GM19455 (cell line): ENCODE measurements at regions not wholly inside any gene's neighbourhood (a gene's known extent, or its start where the extent isn't known, plus 50 kb on each side); places are given as distances from the start of the nearest gene placed in this dataset.
"Not testable (repeated sequence)": the region's sequence is repeated elsewhere in the genome, so short reads cannot be mapped to it uniquely, and the experiment has no call there.

ENCODE experiments used
- ATAC-seq: cut with Tn5 transposase; IDR thresholded peaks from one replicate; pipeline ENCODE4 v1.9.1; 2021; ENCODE audit not compliant: unreplicated experiment

DNA sequence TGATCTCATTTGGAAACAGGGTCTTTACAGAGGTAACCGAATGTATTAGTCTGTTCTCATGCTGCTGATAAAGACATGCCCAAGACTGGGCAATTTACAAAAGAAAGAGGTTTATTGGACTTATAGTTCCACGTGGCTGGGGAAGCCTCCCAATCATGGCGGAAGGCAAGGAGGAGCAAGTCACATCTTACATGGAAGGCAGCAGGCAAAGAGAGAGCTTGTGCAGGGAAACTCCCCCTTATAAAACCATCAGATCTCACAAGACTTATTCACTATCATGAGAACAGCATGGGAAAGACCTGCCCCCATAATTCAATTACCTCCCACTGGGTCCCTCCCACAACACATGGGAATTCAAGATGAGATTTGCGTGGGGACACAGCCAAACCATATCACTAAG lies 171.8 kb upstream of the ID2 start:
- ATAC-seq, result not testable (repeated sequence)

DNA sequence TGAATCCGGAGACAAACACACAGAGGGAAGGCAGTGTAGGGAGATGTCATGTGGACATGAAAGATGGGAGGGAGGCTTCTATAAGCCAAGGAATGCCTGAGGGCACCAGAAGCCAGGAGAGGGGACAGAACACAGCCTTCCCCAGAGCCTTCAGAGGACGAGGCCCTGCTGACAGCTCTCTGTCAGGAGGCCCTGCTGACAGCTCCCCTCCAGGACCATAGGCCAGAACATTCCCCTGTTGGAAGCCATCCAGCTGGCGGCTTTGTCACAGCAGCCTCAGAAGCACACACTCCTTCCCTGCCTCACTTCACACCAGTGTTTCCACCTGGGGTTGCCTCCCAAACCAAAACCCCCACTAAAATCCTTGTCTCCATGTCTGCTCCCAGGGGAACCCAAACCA lies 171.3 kb upstream of the ID2 start:
- no peak for ATAC-seq

DNA sequence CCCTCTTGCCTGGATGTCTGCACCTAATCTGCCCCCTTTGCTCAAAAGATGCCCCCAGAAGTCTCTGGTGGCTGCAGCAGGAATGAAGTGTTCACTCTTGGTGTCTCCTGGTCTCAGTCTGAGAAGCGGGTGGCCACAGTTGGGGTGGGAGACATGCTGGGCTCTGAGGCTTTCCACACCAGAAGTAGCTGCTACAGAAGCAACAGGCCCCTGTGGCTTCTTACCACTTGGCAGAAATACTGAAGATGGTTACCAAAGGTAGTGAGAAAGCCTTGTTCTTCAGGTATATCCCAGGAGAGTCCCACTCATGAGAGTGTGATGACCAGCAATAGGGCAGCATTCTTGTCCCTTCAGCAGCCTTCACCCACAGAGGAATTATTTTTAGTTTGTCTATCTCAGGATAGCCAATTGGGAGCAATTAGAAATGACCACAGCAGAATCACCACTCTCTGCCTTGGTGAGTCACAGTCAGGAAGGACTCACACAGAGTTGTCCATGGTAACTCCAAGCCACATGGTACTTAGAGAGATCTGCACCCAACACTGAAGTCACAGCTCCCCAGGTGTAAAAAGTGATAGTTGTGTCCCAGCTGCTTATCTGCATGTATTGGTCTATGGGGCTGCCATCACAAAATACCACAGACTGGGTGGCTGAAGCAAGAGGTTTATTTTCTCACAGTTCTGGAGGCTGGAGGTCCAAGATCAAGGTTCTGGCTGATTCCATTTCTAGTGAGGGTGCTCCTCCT lies 169.8 kb upstream of the ID2 start:
- ATAC-seq, result no peak

DNA sequence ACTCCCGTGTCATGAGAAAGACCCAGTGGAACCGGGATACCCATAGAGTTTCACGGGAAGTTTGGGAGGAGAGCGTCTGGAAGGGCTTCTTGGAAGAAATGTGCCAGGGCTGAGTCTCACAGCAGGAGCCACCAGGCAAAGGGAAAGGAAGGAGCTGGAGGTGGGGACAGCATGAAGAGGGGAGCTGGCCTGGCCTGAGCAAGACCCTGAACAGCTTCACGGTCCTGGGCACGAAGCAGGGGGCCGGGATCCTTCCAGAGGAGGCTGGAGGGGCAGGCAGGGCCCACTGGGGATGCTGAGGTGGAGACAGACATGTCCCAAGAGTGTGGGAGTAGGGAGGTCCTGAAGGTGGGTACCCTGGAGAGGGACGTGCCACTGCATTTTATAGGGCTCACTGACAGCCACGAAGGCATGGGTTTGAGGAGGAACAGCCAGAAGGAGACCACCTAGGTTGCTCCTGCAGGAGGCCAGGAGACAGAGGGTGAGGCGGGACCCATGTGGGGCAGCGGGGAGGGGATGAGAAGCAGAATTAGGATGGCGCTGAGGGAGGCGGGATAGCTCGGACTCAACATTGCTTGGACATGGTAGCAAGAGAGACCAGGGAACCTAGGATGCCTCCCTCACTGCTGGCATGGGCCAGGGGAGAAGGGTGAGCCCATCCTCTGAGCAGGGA lies 168.1 kb upstream of the ID2 start:
- no peak for ATAC-seq

DNA sequence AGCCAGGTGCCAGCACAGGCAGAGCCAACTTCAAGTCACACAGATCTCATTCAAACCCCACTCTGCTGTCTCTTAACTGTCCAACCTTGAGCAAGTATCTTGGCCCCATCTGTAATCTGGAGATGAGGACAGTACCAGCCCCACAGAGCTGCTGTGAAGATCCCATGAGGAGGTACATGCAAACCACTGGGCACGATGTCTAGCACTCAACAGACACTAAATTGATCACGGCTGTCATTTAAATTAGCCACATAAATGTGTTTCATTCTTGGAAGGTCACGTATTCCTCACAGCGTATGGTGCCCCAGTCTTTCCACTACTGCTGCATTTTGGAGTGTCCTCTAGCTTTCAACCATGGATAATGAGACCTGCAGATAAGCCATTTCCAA lies 167.6 kb upstream of the ID2 start:
- ATAC-seq, result no peak

DNA sequence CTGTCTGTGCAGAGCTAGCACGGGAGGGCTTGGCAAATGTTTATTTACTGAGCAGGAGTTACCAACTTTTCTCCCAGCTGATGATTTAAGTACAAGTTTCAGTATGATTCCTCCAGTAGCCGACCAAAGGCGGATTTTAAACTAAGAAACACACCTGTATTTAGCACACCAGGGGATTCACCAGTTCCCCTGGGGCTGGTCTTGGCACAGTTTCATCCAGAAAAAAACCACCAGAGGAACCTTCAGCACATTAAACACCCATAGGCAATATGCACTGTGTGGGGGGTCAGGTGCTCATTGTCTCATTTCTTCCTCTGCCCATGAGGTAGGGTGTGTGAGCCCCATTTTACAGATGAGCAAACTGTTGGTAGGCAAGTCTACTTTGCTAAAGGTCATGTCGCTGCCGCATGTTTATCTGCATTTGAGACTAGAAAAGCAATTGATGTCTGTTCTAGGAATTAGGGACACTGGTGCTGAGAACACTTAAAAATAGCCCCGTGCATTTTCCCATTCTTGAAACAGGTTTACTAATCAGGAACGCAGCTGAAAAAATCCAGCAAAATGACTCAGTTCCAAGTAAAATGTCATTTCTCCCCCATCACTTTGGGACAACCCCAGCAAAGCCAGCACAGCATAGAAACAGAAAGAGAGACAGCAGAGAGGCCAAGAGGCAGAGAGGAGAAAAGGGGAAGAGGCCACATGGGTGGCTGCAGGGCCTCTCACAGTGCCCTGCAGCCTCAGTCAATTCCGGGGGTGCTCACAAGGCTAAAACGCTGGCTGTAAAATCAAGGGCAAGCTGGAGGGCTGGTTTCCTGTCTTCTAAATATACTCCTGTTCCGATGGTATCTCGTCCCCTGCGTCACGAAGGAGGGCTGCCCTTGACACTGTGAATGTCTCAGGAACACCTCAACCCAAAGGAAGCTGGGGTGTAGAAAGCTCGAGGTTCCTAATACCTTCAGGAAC lies 166.8 kb upstream of the ID2 start:
- peak; percentile 62 for ATAC-seq

DNA sequence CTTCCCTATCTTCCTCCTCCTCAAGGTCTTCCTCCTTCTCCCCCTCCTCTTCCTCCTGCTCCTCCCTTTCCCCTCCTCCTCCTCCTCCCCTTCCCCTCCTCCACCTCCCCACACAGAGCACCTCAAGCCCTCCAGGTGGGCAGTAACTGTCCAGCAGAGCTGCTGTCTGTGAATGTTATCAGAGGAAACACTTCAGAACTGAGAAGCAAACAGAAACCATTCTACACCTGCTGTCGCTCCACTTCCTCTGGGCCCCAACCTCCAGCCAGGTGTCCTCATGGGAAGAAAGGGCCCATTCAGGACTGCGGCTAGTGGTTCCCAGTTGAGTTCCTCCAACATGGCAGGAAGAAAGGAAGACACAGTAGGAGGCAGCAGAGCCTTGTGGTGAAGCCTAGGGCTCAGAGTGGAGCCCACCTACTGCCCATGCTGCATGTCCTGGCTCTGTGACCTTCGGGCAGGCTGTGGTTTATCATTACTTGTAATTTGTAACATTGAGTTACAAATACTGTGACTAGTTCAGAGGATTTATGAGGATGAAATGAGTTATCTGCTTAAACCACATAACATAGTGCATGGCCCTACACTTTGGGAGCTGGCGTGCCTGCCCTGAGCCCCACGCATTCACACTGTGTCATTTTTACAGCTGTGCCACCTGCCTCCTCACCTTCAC lies 165.9 kb upstream of the ID2 start:
- ATAC-seq, result peak; percentile 44

DNA sequence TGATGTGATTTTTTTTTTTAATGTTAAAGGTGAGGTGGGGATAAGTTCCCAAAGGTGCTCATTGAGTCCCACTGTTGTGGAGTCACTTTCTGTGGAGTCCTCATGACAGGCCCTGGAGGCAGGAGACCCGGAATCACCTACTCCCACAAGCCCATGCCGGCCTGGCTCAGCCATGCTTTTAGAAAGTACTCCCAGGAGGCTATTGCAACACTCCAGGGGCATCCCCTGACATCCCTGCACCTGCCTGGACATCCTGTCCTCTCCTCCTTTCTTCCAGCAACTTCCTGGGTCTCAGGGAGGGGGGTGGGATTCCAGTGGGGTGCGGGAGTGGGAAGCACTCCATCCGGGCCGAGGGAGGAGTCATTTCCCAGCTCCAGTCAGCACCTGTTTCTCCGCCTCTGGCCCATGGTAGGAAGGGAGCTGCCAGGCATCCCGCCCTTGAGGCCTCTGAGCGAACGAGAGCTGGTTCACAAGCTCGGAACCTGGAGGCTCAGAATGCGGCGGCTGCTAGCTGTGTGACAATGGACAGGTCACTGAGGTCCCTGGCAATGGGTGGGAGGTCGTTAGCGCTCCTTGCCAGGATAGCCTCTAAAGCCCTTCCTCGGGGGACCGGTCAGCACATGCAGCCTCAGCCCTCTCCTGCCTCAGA lies 163.9 kb upstream of the ID2 start:
- ATAC-seq, result no peak

DNA sequence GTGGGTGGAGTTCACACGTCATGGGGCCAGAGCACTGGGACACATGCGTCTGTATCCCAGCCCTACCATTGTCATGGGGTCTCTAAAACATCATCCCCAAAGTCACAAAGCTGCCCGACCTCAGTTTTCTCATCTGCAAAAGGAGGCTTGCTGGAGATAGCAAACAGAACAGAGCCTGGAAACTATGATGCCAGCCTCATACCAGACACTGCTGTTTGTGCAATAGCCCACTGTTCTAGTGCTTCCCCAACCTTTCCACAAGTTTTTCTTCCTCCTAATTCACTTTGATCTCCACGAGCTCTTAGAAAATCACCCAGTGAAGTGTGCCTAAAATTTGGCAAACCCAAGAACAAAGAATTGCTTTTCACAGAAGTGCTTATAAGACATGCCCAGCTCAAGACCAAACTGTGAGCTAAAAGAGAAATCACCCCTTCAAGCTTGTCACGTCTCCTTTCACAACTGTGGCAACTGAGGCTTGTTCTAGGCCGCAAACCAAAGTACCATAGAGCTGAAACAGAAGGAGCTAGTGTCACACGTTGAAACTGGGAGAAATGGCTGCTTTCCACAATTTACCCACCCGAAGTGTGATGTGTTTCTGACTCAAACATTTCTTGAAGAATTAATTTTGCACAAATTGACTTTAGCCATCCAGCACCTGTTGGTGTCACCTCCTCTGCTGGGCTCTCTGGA lies 162.7 kb upstream of the ID2 start:
- ATAC-seq, result no peak

DNA sequence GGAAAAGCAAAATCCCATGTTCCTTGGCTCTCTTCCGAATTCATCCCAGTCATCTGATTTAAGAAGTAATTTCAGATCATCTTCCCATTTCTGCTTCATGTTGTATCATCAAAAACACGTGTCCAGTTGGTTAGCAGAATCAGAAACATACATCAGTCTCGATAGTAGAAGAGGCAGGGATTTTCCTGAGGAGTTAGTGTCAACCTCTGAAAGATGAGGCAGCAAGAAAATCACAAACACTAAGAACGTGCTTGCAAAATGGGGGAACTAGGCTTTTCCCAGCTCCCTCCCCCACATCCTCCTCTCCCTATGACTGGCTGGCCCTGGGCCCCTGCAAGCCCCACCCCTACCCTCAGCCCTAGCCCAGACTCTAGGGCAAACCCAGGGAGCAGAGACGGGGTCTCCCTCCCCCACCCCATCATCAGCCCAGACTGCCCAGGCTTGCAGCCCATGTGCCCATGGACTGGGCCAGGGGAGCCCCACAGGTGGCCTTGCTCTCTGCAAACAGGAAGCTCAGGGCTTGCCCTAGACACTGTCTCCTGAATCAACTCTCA lies 161.0 kb upstream of the ID2 start:
- ATAC-seq, result no peak

DNA sequence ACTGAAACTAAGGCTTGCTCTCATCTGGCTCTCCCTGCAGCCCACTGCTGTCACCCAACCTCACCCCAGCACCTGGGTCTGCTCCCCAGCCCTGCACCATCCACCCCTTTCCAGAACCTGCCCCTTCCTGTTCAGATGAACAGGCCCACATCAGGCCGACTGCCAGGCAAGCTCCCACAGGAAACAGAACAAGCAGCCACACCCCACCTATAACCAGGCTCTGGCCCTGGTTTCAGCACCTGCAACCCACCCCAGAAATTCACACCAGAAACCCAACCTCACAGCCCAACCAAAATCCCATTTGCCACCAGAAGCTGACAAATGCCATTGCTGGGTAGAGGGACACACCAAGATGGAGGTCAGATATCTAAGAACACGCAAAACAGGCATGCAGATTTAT lies 159.2 kb upstream of the ID2 start:
- peak; percentile 34 for ATAC-seq

DNA sequence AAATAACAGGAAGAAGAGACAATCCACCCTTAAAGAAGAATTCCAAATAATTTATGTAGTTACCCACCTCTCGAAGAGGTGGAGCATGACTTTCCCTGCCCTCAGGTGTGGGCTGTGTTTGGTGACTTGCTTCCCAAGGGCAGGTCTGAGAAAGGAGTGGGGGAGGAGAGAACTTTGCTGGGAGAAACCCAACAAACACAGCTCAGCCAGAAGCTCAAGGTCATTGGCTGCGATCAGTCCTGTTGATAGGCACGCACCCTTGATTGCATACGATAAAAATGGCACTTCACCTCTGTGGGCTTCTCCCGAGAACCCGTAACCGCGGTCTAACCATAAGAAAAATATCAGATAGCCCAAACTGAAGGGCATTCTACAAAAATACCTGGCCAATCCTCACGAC lies 157.5 kb upstream of the ID2 start:
- no peak for ATAC-seq

DNA sequence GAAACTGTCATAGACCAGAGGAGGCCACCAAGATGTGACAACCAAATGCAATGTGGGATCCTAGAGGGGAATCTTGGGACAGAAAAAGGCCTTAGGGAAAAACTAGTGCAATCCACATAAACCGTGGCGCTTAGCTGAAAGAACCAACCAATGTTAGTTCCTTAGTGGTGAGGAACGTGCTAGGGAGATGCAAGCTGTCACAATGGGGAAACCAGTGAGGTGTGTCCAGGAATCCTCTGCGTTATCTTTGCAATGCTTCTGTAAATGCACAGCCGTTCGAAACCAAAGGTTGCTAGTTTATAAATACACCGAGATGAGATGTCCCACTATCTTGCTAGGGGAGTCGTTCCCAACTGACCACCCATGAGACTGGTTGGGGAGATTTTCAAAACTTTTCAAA lies 157.0 kb upstream of the ID2 start:
- no peak for ATAC-seq

DNA sequence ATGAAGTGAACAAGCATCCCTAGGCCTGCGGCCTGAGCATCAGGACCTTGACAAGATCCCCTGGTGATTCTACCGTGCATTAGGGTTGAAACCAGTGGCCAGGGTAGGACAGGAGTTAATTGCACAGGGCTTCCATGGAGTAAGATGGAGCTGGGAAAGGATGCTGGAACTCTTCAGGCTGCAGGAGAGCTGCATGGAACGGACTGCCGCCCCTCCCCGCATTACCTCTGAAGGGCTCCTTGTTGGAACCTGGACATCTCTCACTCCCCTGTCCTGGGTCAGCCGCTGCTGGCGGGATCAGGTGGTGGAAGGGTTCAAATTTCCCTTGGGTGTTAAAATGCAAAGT lies 156.6 kb upstream of the ID2 start:
- ATAC-seq, result no peak

DNA sequence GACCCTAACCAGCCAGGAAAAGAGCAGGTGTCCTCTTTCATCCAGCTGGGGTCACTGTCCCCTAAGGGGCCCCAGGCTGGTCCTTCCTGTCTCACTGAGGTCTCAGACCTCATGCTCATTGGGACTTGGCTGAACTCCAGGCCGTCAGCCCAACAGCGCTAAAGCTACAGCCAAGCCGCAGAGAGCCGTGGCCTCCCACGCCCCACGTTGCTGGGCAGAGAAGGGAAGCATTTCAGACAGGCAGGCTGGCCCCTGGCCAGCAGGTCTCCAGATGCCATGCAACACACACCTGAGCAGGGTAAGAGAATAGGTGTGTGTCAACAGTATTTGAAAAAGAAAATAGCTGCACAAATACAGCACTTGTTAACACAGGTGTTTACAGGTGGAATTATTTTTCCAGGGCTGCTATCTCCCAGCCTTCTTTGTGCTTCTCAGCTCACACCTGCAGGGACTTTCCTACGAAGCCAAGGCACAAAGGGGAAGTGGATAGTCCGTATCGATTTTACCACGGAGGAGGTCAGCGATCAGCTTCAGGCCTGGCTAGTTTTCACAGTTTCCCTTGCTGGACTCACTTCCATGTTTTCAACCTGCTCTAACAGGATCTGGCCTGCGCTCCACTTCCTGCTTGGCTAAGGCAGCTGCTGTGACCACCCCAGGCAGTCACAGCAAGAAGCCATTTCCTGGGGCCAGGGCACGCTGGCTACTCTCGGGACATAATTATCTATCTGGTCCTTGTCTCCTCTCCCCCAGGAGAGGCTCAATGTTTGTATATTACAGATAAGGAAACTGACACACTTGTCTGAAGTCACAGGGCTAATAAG lies 156.1 kb upstream of the ID2 start:
- ATAC-seq, result peak; percentile 65

DNA sequence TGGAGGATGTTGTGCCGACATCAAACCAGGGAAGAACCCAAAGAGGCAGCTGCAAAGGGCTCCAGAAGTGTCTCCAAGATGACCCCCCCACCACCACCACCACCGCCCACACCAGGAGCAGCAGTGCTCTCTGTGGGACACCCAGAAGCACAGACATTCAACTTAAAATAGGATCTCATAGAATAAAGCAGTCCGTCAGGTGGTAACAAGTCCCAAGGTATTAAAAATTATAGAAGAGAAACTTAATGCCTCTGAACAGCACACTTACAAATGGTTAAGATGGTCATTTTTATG lies 155.5 kb upstream of the ID2 start:
- no peak for ATAC-seq

DNA sequence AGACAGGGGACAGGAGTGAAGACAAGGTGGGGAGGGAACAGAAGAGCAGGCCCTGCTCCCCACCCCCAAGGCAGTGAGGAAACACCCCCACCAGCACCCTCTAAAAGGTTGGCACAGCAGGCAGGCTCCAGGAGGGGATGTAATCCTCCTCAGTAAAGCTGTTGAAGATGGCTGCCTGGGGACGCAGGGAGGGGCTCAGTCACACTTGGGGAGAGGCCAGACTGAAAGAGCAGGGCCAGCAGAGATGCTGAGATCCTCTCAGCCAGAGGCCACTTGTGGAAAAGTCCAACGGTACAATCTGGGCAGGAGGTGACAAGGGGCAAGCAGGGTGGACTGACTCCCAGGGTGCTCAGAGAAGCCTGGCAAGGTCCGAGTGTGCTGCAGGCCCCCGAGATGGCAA lies 154.8 kb upstream of the ID2 start:
- ATAC-seq, result no peak

DNA sequence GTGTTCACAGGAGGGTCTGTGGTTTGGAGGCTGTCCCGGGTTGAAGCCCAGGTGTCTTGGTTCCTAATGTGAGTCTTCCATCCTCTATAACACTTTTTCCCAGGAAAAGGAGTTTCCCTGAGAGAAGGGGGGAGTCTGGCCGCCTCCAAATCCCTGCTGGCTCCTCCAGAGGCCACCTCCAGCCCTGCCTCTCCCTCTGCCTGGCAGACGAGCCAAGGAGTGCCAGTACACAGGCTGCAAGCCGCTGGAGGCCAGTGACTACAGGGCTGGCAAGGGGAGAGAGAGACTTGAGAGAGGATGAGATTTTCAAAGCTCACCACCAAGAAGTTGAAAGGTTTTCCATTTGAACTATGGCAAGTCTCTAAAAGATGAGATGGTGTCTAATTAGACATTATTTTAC lies 154.2 kb upstream of the ID2 start:
- no peak for ATAC-seq

DNA sequence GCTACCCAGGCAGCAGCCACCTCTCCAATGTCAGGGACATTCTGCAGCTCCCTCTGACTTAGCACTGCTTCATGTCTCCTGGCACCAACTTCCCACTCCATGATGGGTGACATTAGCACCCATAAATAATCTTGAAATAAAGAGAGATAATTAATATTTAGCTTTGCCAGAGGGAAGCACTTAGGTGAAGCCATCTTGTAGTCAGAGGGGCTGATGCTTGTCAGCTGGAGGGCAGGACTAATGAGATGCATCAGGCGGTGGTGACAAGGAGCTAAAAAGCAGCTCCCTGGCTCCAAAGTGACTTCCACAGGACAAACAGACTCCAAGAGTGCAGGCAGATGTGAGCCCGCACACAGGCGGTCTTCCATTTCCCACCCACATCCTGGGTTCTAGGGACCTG lies 153.0 kb upstream of the ID2 start:
- no peak for ATAC-seq
